ENCODE measurements at regions not wholly inside any gene's neighbourhood (a gene's known extent, or its start where the extent isn't known, plus 50 kb on each side); places are given as distances from the start of the nearest gene placed in this dataset.

- DNase-seq (ENCODE audit: insufficient read length, low spot score) (no peak), FAIRE-seq (no peak)
- no peak for TF ChIP-seq CTCF (IDR thresholded peaks at IDR 0.05; ENCODE audit: insufficient read depth, missing control alignments)
Measured at GRCh38 chr7:19623676-19624075, 85.2 kb downstream of the POLR1F start.

GRCh38 chr7:19621740-19622139 lies 87.1 kb downstream of the POLR1F start:
- DNase-seq (ENCODE audit: insufficient read length, low spot score) (no peak), FAIRE-seq (no peak)
- no peak for TF ChIP-seq CTCF (IDR thresholded peaks at IDR 0.05; ENCODE audit: insufficient read depth, missing control alignments)

GRCh38 chr7:19620470-19620869 lies 88.4 kb downstream of the POLR1F start:
- no peak for DNase-seq (ENCODE audit: insufficient read length, low spot score)
- no peak for FAIRE-seq
- no peak for TF ChIP-seq CTCF (IDR thresholded peaks at IDR 0.05; ENCODE audit: insufficient read depth, missing control alignments)

GRCh38 chr7:19619122-19619521 lies 89.7 kb downstream of the POLR1F start:
- no peak for FAIRE-seq
- no peak for DNase-seq (ENCODE audit: insufficient read length, low spot score)
- TF ChIP-seq CTCF (IDR thresholded peaks at IDR 0.05; ENCODE audit: insufficient read depth, missing control alignments) = no peak

- TF ChIP-seq CTCF (IDR thresholded peaks at IDR 0.05; ENCODE audit: insufficient read depth, missing control alignments) = no peak
- DNase-seq (ENCODE audit: insufficient read length, low spot score) = no peak
- no peak for FAIRE-seq
Measured at GRCh38 chr7:19617901-19618300, 90.9 kb downstream of the POLR1F start.

GRCh38 chr7:19610194-19610943 lies 98.5 kb downstream of the POLR1F start:
- FAIRE-seq (no peak), DNase-seq (ENCODE audit: insufficient read length, low spot score) (no peak)
- no peak for TF ChIP-seq CTCF (IDR thresholded peaks at IDR 0.05; ENCODE audit: insufficient read depth, missing control alignments)

- FAIRE-seq (no peak), DNase-seq (ENCODE audit: insufficient read length, low spot score) (no peak)
- TF ChIP-seq CTCF (IDR thresholded peaks at IDR 0.05; ENCODE audit: insufficient read depth, missing control alignments) = no peak
Measured at GRCh38 chr7:19589446-19589845, 119.4 kb downstream of the POLR1F start.

Data from D721Med (cell line).